Astrocyte (in vitro differentiated cells and primary cell): ENCODE measurements at regions not wholly inside any gene's neighbourhood (a gene's known extent, or its start where the extent isn't known, plus 50 kb on each side); places are given as distances from the start of the nearest gene placed in this dataset.

Source experiments
- DNase-seq: peaks from one replicate; pipeline ENCODE4 v3.0.0-alpha.2; 2010; ENCODE audit warnings: low read depth
- FAIRE-seq: peaks from 2 replicates; lab custom pipeline; 2011; peaks lifted over from hg19 to GRCh38; lab: Jason Lieb, UNC
- H2AFZ ChIP-seq: 2 replicates; pipeline ENCODE4 v1.6.0; 2012; ENCODE audit warnings: low read depth, low read length, inconsistent platforms
- H3K27ac ChIP-seq: 2 replicates; pipeline ENCODE4 v1.5.1; 2011; ENCODE audit warnings: low read depth, low read length, inconsistent platforms
- H3K27me3 ChIP-seq: 2 replicates; pipeline ENCODE4 v1.6.0; 2011; ENCODE audit warnings: low read length, inconsistent platforms; ENCODE audit not compliant: insufficient read depth
- H3K36me3 ChIP-seq: 2 replicates; pipeline ENCODE4 v1.5.1; 2011; ENCODE audit warnings: low read length, inconsistent platforms; ENCODE audit not compliant: insufficient read depth
- H3K4me1 ChIP-seq: 2 replicates; pipeline ENCODE4 v1.5.1; 2011; ENCODE audit warnings: low read length, inconsistent platforms; ENCODE audit not compliant: insufficient read depth
- H3K4me2 ChIP-seq: 2 replicates; pipeline ENCODE4 v1.6.0; 2012; ENCODE audit warnings: low read length, inconsistent platforms
- H3K4me3 ChIP-seq: 2 replicates; pipeline ENCODE4 v1.5.1; 2011; ENCODE audit warnings: low read depth, mild to moderate bottlenecking, low read length, inconsistent platforms; ENCODE audit not compliant: insufficient read depth
- H3K79me2 ChIP-seq: 2 replicates; pipeline ENCODE4 v1.6.0; 2012; ENCODE audit warnings: mild to moderate bottlenecking, low read length, inconsistent platforms; ENCODE audit not compliant: insufficient read depth
- H3K9ac ChIP-seq: 2 replicates; pipeline ENCODE4 v1.6.0; 2012; ENCODE audit warnings: mild to moderate bottlenecking, low read length, inconsistent platforms
- H3K9me3 ChIP-seq: 2 replicates; pipeline ENCODE4 v1.5.1; 2012; ENCODE audit warnings: low read depth, mild to moderate bottlenecking, low read length, inconsistent platforms; ENCODE audit not compliant: insufficient read depth
- H4K20me1 ChIP-seq: 2 replicates; pipeline ENCODE4 v1.6.0; 2012; ENCODE audit warnings: low read length, inconsistent platforms; ENCODE audit not compliant: insufficient read depth
- H3K27ac Mint-ChIP-seq: one replicate; pipeline ENCODE4 v1.8.0; 2021; ENCODE audit warnings: mild to moderate bottlenecking, mixed read lengths; ENCODE audit not compliant: unreplicated experiment
- H3K27me3 Mint-ChIP-seq: one replicate; pipeline ENCODE4 v1.8.0; 2021; ENCODE audit warnings: low read depth, mixed read lengths; ENCODE audit not compliant: unreplicated experiment
- H3K36me3 Mint-ChIP-seq: one replicate; pipeline ENCODE4 v1.8.0; 2021; ENCODE audit warnings: low read depth, mixed read lengths; ENCODE audit not compliant: unreplicated experiment
- H3K4me1 Mint-ChIP-seq: one replicate; pipeline ENCODE4 v1.8.0; 2021; ENCODE audit warnings: low read depth, mixed read lengths; ENCODE audit not compliant: unreplicated experiment
- H3K4me3 Mint-ChIP-seq: one replicate; pipeline ENCODE4 v1.8.0; 2021; ENCODE audit warnings: mild to moderate bottlenecking, moderate library complexity, mixed read lengths; ENCODE audit not compliant: unreplicated experiment
- H3K9me3 Mint-ChIP-seq: one replicate; pipeline ENCODE4 v1.8.0; 2021; ENCODE audit warnings: mild to moderate bottlenecking, mixed read lengths; ENCODE audit not compliant: unreplicated experiment
- EZH2 ChIP-seq: IDR thresholded peaks from 2 replicates; pipeline ENCODE4 v1.6.1; 2012; ENCODE audit warnings: mild to moderate bottlenecking, low read length, inconsistent platforms; ENCODE audit not compliant: insufficient read depth
- TF ChIP-seq, protein P1 (sequence below): IDR thresholded peaks from 2 replicates; pipeline ENCODE4 v1.5.1; 2011; ENCODE audit warnings: low read depth, mild to moderate bottlenecking, inconsistent platforms, low read length, moderate library complexity; ENCODE audit not compliant: insufficient read depth

DNA sequence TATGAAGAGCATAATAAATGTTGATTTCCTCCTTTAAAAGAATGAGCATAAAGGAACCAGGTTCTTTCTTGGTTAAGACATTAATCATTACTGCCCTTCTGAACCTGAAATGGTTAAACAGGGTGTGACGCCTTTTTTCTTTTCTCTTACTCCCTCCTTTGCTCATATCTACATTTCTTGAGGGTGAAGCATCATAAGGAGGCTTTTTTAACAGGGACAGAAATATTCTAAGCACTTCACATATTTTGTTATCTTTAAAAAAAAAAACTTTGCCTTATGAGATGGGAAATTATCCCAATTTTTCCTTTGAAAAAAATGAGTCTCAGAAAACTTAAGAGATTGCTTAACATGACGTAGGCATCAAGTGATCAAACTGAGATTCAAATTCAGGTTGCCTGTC is 1036.3 kb upstream of the TENM4 start:
- no peak overlapping the region for H3K27ac ChIP-seq
- FAIRE-seq, result no peak
- Mint-ChIP-seq H3K27me3 (no peaks in the 10 kb centered on the region), H3K36me3 (no peaks in the 10 kb centered on the region), H3K27ac (no peak overlapping the region), H3K9me3 (no peaks in the 10 kb centered on the region), H3K4me3 (no peak overlapping the region), H3K4me1 (no peaks in the 10 kb centered on the region)
- H3K9ac ChIP-seq, result no peak overlapping the region
- no peaks in the 10 kb centered on the region for H4K20me1 ChIP-seq
- DNase-seq, result no peak
- no peak overlapping the region for H3K4me3 ChIP-seq
- H2AFZ ChIP-seq, result no peak overlapping the region
- H3K79me2 ChIP-seq, result no peaks in the 10 kb centered on the region
- H3K4me2 ChIP-seq, result no peak overlapping the region
- no peaks in the 10 kb centered on the region for H3K27me3 ChIP-seq
- no peaks in the 10 kb centered on the region for H3K9me3 ChIP-seq
- no peak for TF ChIP-seq EZH2
- TF ChIP-seq, protein P1, sequence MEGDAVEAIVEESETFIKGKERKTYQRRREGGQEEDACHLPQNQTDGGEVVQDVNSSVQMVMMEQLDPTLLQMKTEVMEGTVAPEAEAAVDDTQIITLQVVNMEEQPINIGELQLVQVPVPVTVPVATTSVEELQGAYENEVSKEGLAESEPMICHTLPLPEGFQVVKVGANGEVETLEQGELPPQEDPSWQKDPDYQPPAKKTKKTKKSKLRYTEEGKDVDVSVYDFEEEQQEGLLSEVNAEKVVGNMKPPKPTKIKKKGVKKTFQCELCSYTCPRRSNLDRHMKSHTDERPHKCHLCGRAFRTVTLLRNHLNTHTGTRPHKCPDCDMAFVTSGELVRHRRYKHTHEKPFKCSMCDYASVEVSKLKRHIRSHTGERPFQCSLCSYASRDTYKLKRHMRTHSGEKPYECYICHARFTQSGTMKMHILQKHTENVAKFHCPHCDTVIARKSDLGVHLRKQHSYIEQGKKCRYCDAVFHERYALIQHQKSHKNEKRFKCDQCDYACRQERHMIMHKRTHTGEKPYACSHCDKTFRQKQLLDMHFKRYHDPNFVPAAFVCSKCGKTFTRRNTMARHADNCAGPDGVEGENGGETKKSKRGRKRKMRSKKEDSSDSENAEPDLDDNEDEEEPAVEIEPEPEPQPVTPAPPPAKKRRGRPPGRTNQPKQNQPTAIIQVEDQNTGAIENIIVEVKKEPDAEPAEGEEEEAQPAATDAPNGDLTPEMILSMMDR, result no peak
- no peaks in the 10 kb centered on the region for H3K36me3 ChIP-seq
- H3K4me1 ChIP-seq, result no peaks in the 10 kb centered on the region

DNA sequence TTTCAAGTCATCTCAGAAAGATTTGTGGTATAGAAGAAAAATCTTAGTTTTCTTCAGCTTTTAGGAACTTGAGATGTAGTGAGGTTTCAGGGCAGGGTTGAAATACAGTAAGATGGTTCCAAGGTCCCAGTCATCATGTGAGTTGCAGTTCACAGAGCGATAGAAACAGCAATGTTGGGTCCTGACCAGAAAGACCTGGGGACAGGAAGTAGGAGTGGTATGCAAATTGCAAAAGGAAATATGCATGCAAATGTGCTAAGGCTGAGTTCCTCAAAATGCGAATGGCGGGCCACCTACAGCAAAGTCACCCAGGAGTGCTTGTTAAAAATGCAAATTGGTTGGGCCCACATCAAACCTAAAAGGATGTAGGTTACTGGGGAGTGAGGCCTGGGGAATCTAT is 1032.7 kb upstream of the TENM4 start:
- FAIRE-seq (no peak), DNase-seq (no peak)
- Mint-ChIP-seq H3K27me3 (no peaks in the 10 kb centered on the region), H3K4me3 (no peak overlapping the region), H3K9me3 (no peaks in the 10 kb centered on the region), H3K27ac (no peak overlapping the region), H3K36me3 (no peaks in the 10 kb centered on the region), H3K4me1 (no peaks in the 10 kb centered on the region)
- TF ChIP-seq, protein P1, result no peak
- no peak for TF ChIP-seq EZH2
- H3K9ac ChIP-seq, result no peak overlapping the region
- H4K20me1 ChIP-seq, result no peaks in the 10 kb centered on the region
- H3K4me2 ChIP-seq, result no peak overlapping the region
- no peaks in the 10 kb centered on the region for H3K9me3 ChIP-seq
- H3K79me2 ChIP-seq, result no peaks in the 10 kb centered on the region
- no peak overlapping the region for H2AFZ ChIP-seq
- H3K4me3 ChIP-seq, result no peak overlapping the region
- H3K4me1 ChIP-seq, result no peaks in the 10 kb centered on the region
- H3K27me3 ChIP-seq, result no peaks in the 10 kb centered on the region
- no peak overlapping the region for H3K27ac ChIP-seq
- H3K36me3 ChIP-seq, result no peaks in the 10 kb centered on the region

DNA sequence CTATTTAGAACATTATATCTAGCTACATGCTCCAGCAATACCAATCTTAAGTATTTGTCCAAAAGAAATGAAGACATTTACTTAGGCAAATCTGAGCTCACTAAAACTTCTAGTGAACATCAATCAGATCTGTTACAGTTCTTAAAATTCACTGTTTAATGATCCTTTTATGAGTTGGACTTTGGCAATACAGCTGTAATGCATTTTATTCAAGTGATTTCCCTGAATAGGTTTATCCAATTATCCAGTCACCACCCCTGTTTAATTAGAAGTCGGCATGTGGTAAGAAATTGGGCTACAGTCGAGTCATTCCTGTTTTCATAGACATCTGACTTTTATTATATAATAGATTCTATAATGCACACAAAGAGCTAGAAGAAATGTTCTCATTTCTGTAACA is 1029.0 kb upstream of the TENM4 start:
- DNase-seq, result no peak
- no peak overlapping the region for H3K27ac Mint-ChIP-seq
- no peaks in the 10 kb centered on the region for H3K36me3 Mint-ChIP-seq
- H3K36me3 ChIP-seq, result no peaks in the 10 kb centered on the region
- H3K9ac ChIP-seq, result no peak overlapping the region
- no peak for FAIRE-seq
- H2AFZ ChIP-seq, result no peak overlapping the region
- no peak overlapping the region for H3K4me3 Mint-ChIP-seq
- H4K20me1 ChIP-seq, result no peaks in the 10 kb centered on the region
- no peaks in the 10 kb centered on the region for H3K27me3 ChIP-seq
- H3K79me2 ChIP-seq, result no peaks in the 10 kb centered on the region
- H3K9me3 ChIP-seq, result no peaks in the 10 kb centered on the region
- H3K9me3 Mint-ChIP-seq, result no peaks in the 10 kb centered on the region
- no peaks in the 10 kb centered on the region for H3K4me1 Mint-ChIP-seq
- no peaks in the 10 kb centered on the region for H3K27me3 Mint-ChIP-seq
- H3K27ac ChIP-seq, result no peak overlapping the region
- H3K4me3 ChIP-seq, result no peak overlapping the region
- no peaks in the 10 kb centered on the region for H3K4me1 ChIP-seq
- TF ChIP-seq, protein P1, result no peak
- TF ChIP-seq EZH2, result no peak
- no peak overlapping the region for H3K4me2 ChIP-seq
